Erythroblast (primary cell): ENCODE measurements at regions not wholly inside any gene's neighbourhood (a gene's known extent, or its start where the extent isn't known, plus 50 kb on each side); places are given as distances from the start of the nearest gene placed in this dataset.
"Not testable (repeated sequence)": the region's sequence is repeated elsewhere in the genome, so short reads cannot be mapped to it uniquely, and the experiment has no call there.

Experiments used
- GATA1 ChIP-seq: IDR thresholded peaks from 2 replicates; pipeline ENCODE4 v1.6.1; 2011; ENCODE audit warnings: low read depth, mild to moderate bottlenecking, control low read depth, low read length, moderate library complexity
- POLR2A ChIP-seq: IDR thresholded peaks from 2 replicates; pipeline ENCODE4 v1.6.1; 2011; ENCODE audit warnings: mild to moderate bottlenecking, low read length

GRCh38 chr3:75502171-75502570 is 162.0 kb upstream of the FRG2C start:
- not testable (repeated sequence) for TF ChIP-seq POLR2A, GATA1
